ENCODE measurements at regions not wholly inside any gene's neighbourhood (a gene's known extent, or its start where the extent isn't known, plus 50 kb on each side); places are given as distances from the start of the nearest gene placed in this dataset.
"Not testable (repeated sequence)": the region's sequence is repeated elsewhere in the genome, so short reads cannot be mapped to it uniquely, and the experiment has no call there.

GRCh38 chr4:107562316-107562715 lies 157.7 kb downstream of the PAPSS1 start:
- peak; percentile 73 for DNase-seq

GRCh38 chr4:107561481-107561880 lies 158.6 kb downstream of the PAPSS1 start:
- no peak for DNase-seq

- DNase-seq: no peak
Measured at GRCh38 chr4:107559653-107560052, 160.4 kb downstream of the PAPSS1 start.

- DNase-seq: no peak
Measured at GRCh38 chr4:107552306-107552705, 167.7 kb downstream of the PAPSS1 start.

GRCh38 chr4:107548211-107548905 lies 171.7 kb downstream of the PAPSS1 start:
- DNase-seq: no peak

- DNase-seq: no peak
Measured at GRCh38 chr4:107546638-107547037, 173.4 kb downstream of the PAPSS1 start.

GRCh38 chr4:107541511-107541910 lies 178.5 kb downstream of the PAPSS1 start:
- DNase-seq: no peak

GRCh38 chr4:107531927-107532326 lies 188.1 kb downstream of the PAPSS1 start:
- no peak for DNase-seq

- no peak for DNase-seq
Measured at GRCh38 chr4:107520368-107520767, 199.7 kb downstream of the PAPSS1 start.

GRCh38 chr4:107519053-107519452 lies 201.0 kb downstream of the PAPSS1 start:
- peak; percentile 20 for DNase-seq

GRCh38 chr4:107518076-107518475 lies 202.0 kb downstream of the PAPSS1 start:
- DNase-seq: no peak

- no peak for DNase-seq
Measured at GRCh38 chr4:107512549-107512948, 207.5 kb downstream of the PAPSS1 start.

- DNase-seq: no peak
Measured at GRCh38 chr4:107509615-107510014, 210.4 kb downstream of the PAPSS1 start.

- no peak for DNase-seq
Measured at GRCh38 chr4:107500551-107500950, 219.5 kb downstream of the PAPSS1 start.

- DNase-seq: no peak
Measured at GRCh38 chr4:107497054-107497453, 223.0 kb downstream of the PAPSS1 start.

- no peak for DNase-seq
Measured at GRCh38 chr4:107492566-107492965, 227.5 kb downstream of the PAPSS1 start.

- no peak for DNase-seq
Measured at GRCh38 chr4:107490116-107490515, 229.9 kb downstream of the PAPSS1 start.

- DNase-seq: not testable (repeated sequence)
Measured at GRCh38 chr4:107483621-107484020, 236.4 kb downstream of the PAPSS1 start.

GRCh38 chr4:107482546-107482945 lies 237.5 kb downstream of the PAPSS1 start:
- DNase-seq: no peak

- DNase-seq: no peak
Measured at GRCh38 chr4:107478327-107478980, 241.6 kb downstream of the PAPSS1 start.

- DNase-seq: no peak
Measured at GRCh38 chr4:107473126-107473525, 246.9 kb downstream of the PAPSS1 start.

- DNase-seq: no peak
Measured at GRCh38 chr4:107472265-107472948, 247.6 kb downstream of the PAPSS1 start.

GRCh38 chr4:107470173-107470572 lies 249.9 kb downstream of the PAPSS1 start:
- DNase-seq: no peak

- no peak for DNase-seq
Measured at GRCh38 chr4:107468812-107469211, 251.2 kb downstream of the PAPSS1 start.

Measured in NCI-H82 (cell line).